GM23338 (cell line): ENCODE measurements at regions not wholly inside any gene's neighbourhood (a gene's known extent, or its start where the extent isn't known, plus 50 kb on each side); places are given as distances from the start of the nearest gene placed in this dataset.

Experiments used
- EZH2 ChIP-seq: fragments of 200-600 bp; sonication (generic); IDR thresholded peaks from one replicate; pipeline ENCODE4 v1.8.0; 2017; ENCODE audit warnings: antibody characterized with exemption, mild to moderate bottlenecking, low read depth; ENCODE audit not compliant: unreplicated experiment
- POLR2AphosphoS5 ChIP-seq: IDR thresholded peaks from 2 replicates; pipeline ENCODE4 v1.6.1; 2016; ENCODE audit warnings: antibody characterized with exemption, low read depth
- REST ChIP-seq: IDR thresholded peaks from one replicate; pipeline ENCODE4 v1.6.1; 2018; ENCODE audit warnings: antibody characterized with exemption; ENCODE audit not compliant: unreplicated experiment
- TF ChIP-seq, protein P1 (sequence below), 2 experiments: fragments of 200-600 bp in 1 of 2; sonication (generic) in 1 of 2; conservative IDR thresholded peaks; 2 replicates each; pipeline versions ENCODE4 v1.5.1 to v1.6.1; 2016 to 2017; ENCODE audit warnings: antibody characterized with exemption in 2 of 2, low read depth in 2 of 2, mild to moderate bottlenecking in 2 of 2, moderate library complexity in 1 of 2

DNA sequence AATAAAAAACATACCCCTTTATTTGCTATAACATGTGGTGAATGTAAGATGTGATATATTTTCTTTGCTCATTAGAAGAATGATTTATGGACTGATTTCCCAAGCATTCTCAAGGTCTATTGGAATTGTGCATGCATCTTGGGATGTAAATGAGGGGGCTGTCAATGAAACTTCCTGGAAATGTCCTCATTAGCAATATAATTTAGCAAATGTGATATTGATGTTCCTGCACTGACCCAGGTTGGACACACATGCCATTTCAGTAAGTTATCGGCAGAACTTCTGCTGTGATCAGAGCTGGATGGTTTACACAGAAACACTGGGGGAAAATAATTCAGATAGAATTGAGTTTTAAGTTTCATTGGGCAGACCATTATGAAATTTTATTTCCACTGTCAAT is 99.9 kb downstream of the ELOVL4 start:
- TF ChIP-seq, protein P1, sequence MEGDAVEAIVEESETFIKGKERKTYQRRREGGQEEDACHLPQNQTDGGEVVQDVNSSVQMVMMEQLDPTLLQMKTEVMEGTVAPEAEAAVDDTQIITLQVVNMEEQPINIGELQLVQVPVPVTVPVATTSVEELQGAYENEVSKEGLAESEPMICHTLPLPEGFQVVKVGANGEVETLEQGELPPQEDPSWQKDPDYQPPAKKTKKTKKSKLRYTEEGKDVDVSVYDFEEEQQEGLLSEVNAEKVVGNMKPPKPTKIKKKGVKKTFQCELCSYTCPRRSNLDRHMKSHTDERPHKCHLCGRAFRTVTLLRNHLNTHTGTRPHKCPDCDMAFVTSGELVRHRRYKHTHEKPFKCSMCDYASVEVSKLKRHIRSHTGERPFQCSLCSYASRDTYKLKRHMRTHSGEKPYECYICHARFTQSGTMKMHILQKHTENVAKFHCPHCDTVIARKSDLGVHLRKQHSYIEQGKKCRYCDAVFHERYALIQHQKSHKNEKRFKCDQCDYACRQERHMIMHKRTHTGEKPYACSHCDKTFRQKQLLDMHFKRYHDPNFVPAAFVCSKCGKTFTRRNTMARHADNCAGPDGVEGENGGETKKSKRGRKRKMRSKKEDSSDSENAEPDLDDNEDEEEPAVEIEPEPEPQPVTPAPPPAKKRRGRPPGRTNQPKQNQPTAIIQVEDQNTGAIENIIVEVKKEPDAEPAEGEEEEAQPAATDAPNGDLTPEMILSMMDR (conservative IDR thresholded peaks at IDR 0.05; ENCODE audit: low read depth in 2 of 2) = no peak
- TF ChIP-seq EZH2 = no peak
- no peak for TF ChIP-seq REST
- TF ChIP-seq POLR2AphosphoS5 = no peak
